GM23338 (cell line): ENCODE measurements at regions not wholly inside any gene's neighbourhood (a gene's known extent, or its start where the extent isn't known, plus 50 kb on each side); places are given as distances from the start of the nearest gene placed in this dataset.

Source experiments
- ATAC-seq: fragments of 200-7000 bp; cut with Tn5 transposase; 3 replicates; pipeline ENCODE4 v1.9.1; 2020
- DNase-seq: peaks from one replicate; pipeline ENCODE4 v3.0.0-alpha.2; 2015; ENCODE audit warnings: low spot score
- H2AFZ ChIP-seq: fragments of 200-600 bp; sonication (generic); 2 replicates; pipeline ENCODE4 v1.8.0; 2016; ENCODE audit warnings: antibody characterized with exemption, mild to moderate bottlenecking, moderate library complexity
- H3F3A ChIP-seq: fragments of 200-600 bp; sonication (generic); replicated peaks from 2 replicates; pipeline ENCODE4 v1.8.0; 2017; ENCODE audit warnings: antibody characterized with exemption, mixed run types, low read depth
- H3K27ac ChIP-seq: fragments of 200-600 bp; sonication (generic); 2 replicates; pipeline ENCODE4 v1.6.1; 2016; ENCODE audit warnings: low read depth
- H3K27me3 ChIP-seq: fragments of 200-600 bp; sonication (generic); 2 replicates; pipeline ENCODE4 v1.8.0; 2016; ENCODE audit warnings: mild to moderate bottlenecking, mixed run types, moderate library complexity; ENCODE audit not compliant: insufficient read depth
- H3K36me3 ChIP-seq: fragments of 200-600 bp; sonication (generic); 2 replicates; pipeline ENCODE4 v1.8.0; 2016; ENCODE audit warnings: mild to moderate bottlenecking; ENCODE audit not compliant: insufficient read depth
- H3K4me1 ChIP-seq: fragments of 200-600 bp; sonication (generic); 2 replicates; pipeline ENCODE4 v1.8.0; 2016; ENCODE audit warnings: mild to moderate bottlenecking, moderate library complexity; ENCODE audit not compliant: insufficient read depth
- H3K4me2 ChIP-seq: fragments of 200-600 bp; sonication (generic); 2 replicates; pipeline ENCODE4 v1.7.1; 2017; ENCODE audit warnings: mixed run types
- H3K4me3 ChIP-seq: fragments of 200-600 bp; sonication (generic); 2 replicates; pipeline ENCODE4 v1.6.1; 2016; ENCODE audit warnings: mixed run types
- H3K79me2 ChIP-seq: fragments of 200-600 bp; sonication (generic); replicated peaks from 2 replicates; pipeline ENCODE4 v1.8.0; 2017; ENCODE audit warnings: mild to moderate bottlenecking; ENCODE audit not compliant: insufficient read depth
- H3K9me2 ChIP-seq: fragments of 200-600 bp; sonication (generic); 2 replicates; pipeline ENCODE4 v1.8.0; 2017; ENCODE audit not compliant: insufficient read depth
- H4K20me1 ChIP-seq: fragments of 200-600 bp; sonication (generic); replicated peaks from 2 replicates; pipeline ENCODE4 v1.8.0; 2017; ENCODE audit warnings: mild to moderate bottlenecking; ENCODE audit not compliant: insufficient read depth
- H3K27ac Mint-ChIP-seq: 2 replicates; pipeline ENCODE4 v1.8.0; 2020; ENCODE audit warnings: inconsistent platforms, mild to moderate bottlenecking, moderate library complexity, mixed read lengths
- H3K27me3 Mint-ChIP-seq: 3 replicates; pipeline ENCODE4 v1.8.0; 2022; ENCODE audit warnings: low read depth, mild to moderate bottlenecking, moderate library complexity, mixed read lengths, inconsistent platforms; ENCODE audit not compliant: insufficient read depth, poor library complexity
- H3K36me3 Mint-ChIP-seq: 3 replicates; pipeline ENCODE4 v1.8.0; 2021; ENCODE audit warnings: low read depth, mild to moderate bottlenecking, inconsistent platforms, moderate library complexity, mixed read lengths
- H3K4me1 Mint-ChIP-seq: 3 replicates; pipeline ENCODE4 v1.8.0; 2020; ENCODE audit warnings: mild to moderate bottlenecking, inconsistent platforms, mixed read lengths
- H3K4me3 Mint-ChIP-seq: 3 replicates; pipeline ENCODE4 v1.8.0; 2021; ENCODE audit warnings: moderate library complexity, mild to moderate bottlenecking, inconsistent platforms, mixed read lengths
- H3K9me3 Mint-ChIP-seq: 3 replicates; pipeline ENCODE4 v1.8.0; 2020; ENCODE audit warnings: moderate library complexity, mild to moderate bottlenecking, inconsistent platforms, mixed read lengths
- POLR2AphosphoS5 ChIP-seq: IDR thresholded peaks from 2 replicates; pipeline ENCODE4 v1.6.1; 2016; ENCODE audit warnings: antibody characterized with exemption, low read depth
- STAT1 ChIP-seq: IDR thresholded peaks from one replicate; pipeline ENCODE4 v1.6.1; 2016; ENCODE audit warnings: antibody characterized with exemption; ENCODE audit not compliant: unreplicated experiment
- ZNF331 ChIP-seq: fragments of 250-450 bp; sonication (Bioruptor Pico); IDR thresholded peaks from 2 replicates; pipeline ENCODE4 v1.5.0; 2020; ENCODE audit warnings: low read depth, mild to moderate bottlenecking, moderate library complexity
- ZNF462 ChIP-seq: fragments of 250-450 bp; sonication (Bioruptor Pico); IDR thresholded peaks from 2 replicates; pipeline ENCODE4 v1.5.0; 2020; ENCODE audit warnings: mild to moderate bottlenecking, moderate library complexity
- TF ChIP-seq, protein P1 (sequence below), 2 experiments: fragments of 200-600 bp in 1 of 2; sonication (generic) in 1 of 2; conservative IDR thresholded peaks; 2 replicates each; pipeline versions ENCODE4 v1.5.1 to v1.6.1; 2016 to 2017; ENCODE audit warnings: antibody characterized with exemption in 2 of 2, low read depth in 2 of 2, mild to moderate bottlenecking in 2 of 2, moderate library complexity in 1 of 2

- Mint-ChIP-seq H3K4me1 (peaks cover 28% of the 10 kb centered on the region), H3K4me3 (peak overlapping the region; percentile 19; the same call in 2 of the 3 replicates), H3K27me3 (peaks cover 10% of the 10 kb centered on the region), H3K9me3 (peaks cover 8% of the 10 kb centered on the region; the same call in 2 of the 3 replicates), H3K27ac (peak overlapping the region; percentile 82), H3K36me3 (no peaks in the 10 kb centered on the region; the same call in 2 of the 3 replicates)
- DNase-seq (peak; percentile 61), ATAC-seq (peak; percentile 83)
- Histone ChIP-seq H3K4me1 (peaks cover 16% of the 10 kb centered on the region; the same call in 1 of the 2 replicates), H3K4me2 (peak overlapping the region; percentile 64; the same call in 1 of the 2 replicates), H3K27me3 (no peaks in the 10 kb centered on the region), H3K79me2 (no peaks in the 10 kb centered on the region), H3F3A (no peaks in the 10 kb centered on the region), H3K9me2 (no peaks in the 10 kb centered on the region), H2AFZ (peak overlapping the region; percentile 98), H3K27ac (no peak overlapping the region), H3K4me3 (0 out of 2 replicates have a peak overlapping the region, but pooled peaks have one; percentile 23), H3K36me3 (no peaks in the 10 kb centered on the region), H4K20me1 (no peaks in the 10 kb centered on the region)
- TF ChIP-seq STAT1 (no peak), POLR2AphosphoS5 (no peak), ZNF331 (CRISPR knock-in tag) (no peak), ZNF462 (no peak)
- TF ChIP-seq, protein P1, sequence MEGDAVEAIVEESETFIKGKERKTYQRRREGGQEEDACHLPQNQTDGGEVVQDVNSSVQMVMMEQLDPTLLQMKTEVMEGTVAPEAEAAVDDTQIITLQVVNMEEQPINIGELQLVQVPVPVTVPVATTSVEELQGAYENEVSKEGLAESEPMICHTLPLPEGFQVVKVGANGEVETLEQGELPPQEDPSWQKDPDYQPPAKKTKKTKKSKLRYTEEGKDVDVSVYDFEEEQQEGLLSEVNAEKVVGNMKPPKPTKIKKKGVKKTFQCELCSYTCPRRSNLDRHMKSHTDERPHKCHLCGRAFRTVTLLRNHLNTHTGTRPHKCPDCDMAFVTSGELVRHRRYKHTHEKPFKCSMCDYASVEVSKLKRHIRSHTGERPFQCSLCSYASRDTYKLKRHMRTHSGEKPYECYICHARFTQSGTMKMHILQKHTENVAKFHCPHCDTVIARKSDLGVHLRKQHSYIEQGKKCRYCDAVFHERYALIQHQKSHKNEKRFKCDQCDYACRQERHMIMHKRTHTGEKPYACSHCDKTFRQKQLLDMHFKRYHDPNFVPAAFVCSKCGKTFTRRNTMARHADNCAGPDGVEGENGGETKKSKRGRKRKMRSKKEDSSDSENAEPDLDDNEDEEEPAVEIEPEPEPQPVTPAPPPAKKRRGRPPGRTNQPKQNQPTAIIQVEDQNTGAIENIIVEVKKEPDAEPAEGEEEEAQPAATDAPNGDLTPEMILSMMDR (conservative IDR thresholded peaks at IDR 0.05; ENCODE audit: low read depth in 2 of 2): no peak
These were observed 264.6 kb downstream of the ADGRD1 start for GRCh38 chr12:131218026-131218922.
